HepG2 (cell line): ENCODE measurements at regions not wholly inside any gene's neighbourhood (a gene's known extent, or its start where the extent isn't known, plus 50 kb on each side); places are given as distances from the start of the nearest gene placed in this dataset.

Source experiments
- ATAC-seq: fragments of 200-7000 bp; cut with Tn5 transposase; 3 replicates; pipeline ENCODE4 v1.9.1; 2020; ENCODE audit warnings: mild to moderate bottlenecking, moderate library complexity
- BruUV-seq: library from RNA; stranded (reverse); fragments of 400-500 nt; replicated peaks from 2 replicates; lab custom pipeline; 2021; lab: Mats Ljungman, UMichigan
- CTCF ChIA-PET: fragments of 300-600 bp; formaldehyde crosslinking; extraction: SDS; loops from one replicate; lab custom pipeline; 2021; ENCODE audit warnings: low total read pairs, inconsistent platforms, low intra/inter-chr PET ratio; lab: Yijun Ruan, JAX
- POLR2A ChIA-PET: fragments of 350-600 bp; sonication (Branson Sonifier 250); formaldehyde crosslinking; loops from one replicate; lab custom pipeline; 2020; ENCODE audit warnings: antibody characterized with exemption, inconsistent platforms; lab: Yijun Ruan, JAX
- DNase-seq: peaks from one replicate; pipeline ENCODE4 v3.0.0-alpha.2; 2015; ENCODE audit warnings: low spot score
- FAIRE-seq: peaks from 3 replicates; lab custom pipeline; 2011; peaks lifted over from hg19 to GRCh38; lab: Jason Lieb, UNC
- H2AFZ ChIP-seq: one replicate; pipeline ENCODE4 v1.6.1; 2011; ENCODE audit warnings: low read length, inconsistent platforms
- H3K27ac ChIP-seq: fragments of 300-600 bp; 3 replicates; pipeline ENCODE4 v1.8.0; 2011; ENCODE audit warnings: mixed run types, mild to moderate bottlenecking, mixed read lengths, low read length, inconsistent platforms; ENCODE audit not compliant: insufficient read depth; ENCODE audit errors: extremely low read length
- H3K27me3 ChIP-seq, 2 experiments: fragments of 200-600 bp in 1 of 2; 2 replicates in 1 of 2; 3 replicates in 1 of 2; pipeline versions ENCODE4 v1.6.0 to v1.8.0; 2011; ENCODE audit warnings: low read length in 2 of 2, mild to moderate bottlenecking in 2 of 2, moderate library complexity in 2 of 2, inconsistent platforms in 1 of 2; ENCODE audit not compliant: insufficient read depth in 2 of 2, control insufficient read depth in 1 of 2
- H3K36me3 ChIP-seq, 2 experiments: fragments of 200-600 bp in 1 of 2; replicated peaks in 1 of 2; 2 replicates in 1 of 2; 3 replicates in 1 of 2; pipeline versions ENCODE4 v1.5.1 to v1.8.0; 2011; ENCODE audit warnings: low read length in 2 of 2, inconsistent platforms in 1 of 2; ENCODE audit not compliant: insufficient read depth in 2 of 2, control insufficient read depth in 1 of 2
- H3K4me1 ChIP-seq: 2 replicates; pipeline ENCODE4 v1.5.1; 2012; ENCODE audit warnings: low read length, inconsistent platforms; ENCODE audit not compliant: insufficient read depth
- H3K4me2 ChIP-seq: 2 replicates; pipeline ENCODE4 v1.6.0; 2011; ENCODE audit warnings: low read depth, low read length, inconsistent platforms
- H3K4me3 ChIP-seq, 3 experiments: fragments of 200-600 bp in 1 of 3; sonication (generic), shearing (Covaris generic) in 1 of 3; replicated peaks in 1 of 3; 2 replicates each; pipeline ENCODE4 v1.5.1; 2011 to 2016; ENCODE audit warnings: low read length in 3 of 3, inconsistent platforms in 2 of 3, low read depth in 2 of 3, mild to moderate bottlenecking in 2 of 3, control low read depth in 1 of 3, mixed read lengths in 1 of 3; ENCODE audit not compliant: insufficient read depth in 1 of 3
- H3K79me2 ChIP-seq: one replicate; pipeline ENCODE4 v1.6.1; 2011; ENCODE audit warnings: low read length, inconsistent platforms; ENCODE audit not compliant: insufficient read depth
- H3K9ac ChIP-seq: 2 replicates; pipeline ENCODE4 v1.6.0; 2011; ENCODE audit warnings: mild to moderate bottlenecking, low read depth, low read length, inconsistent platforms; ENCODE audit not compliant: insufficient read depth
- H3K9me3 ChIP-seq: 2 replicates; pipeline ENCODE4 v1.5.1; 2012; ENCODE audit warnings: mild to moderate bottlenecking, low read length
- H4K20me1 ChIP-seq: 2 replicates; pipeline ENCODE4 v1.6.0; 2011; ENCODE audit warnings: inconsistent platforms, mild to moderate bottlenecking, low read length, moderate library complexity; ENCODE audit not compliant: insufficient read depth
- FOXM1 ChIP-seq: sonication (generic); formaldehyde crosslinking; IDR thresholded peaks from 2 replicates; pipeline ENCODE4 v1.5.0; 2020; ENCODE audit warnings: missing genetic modification reagents
- ZNF124 ChIP-seq: sonication (generic); formaldehyde crosslinking; IDR thresholded peaks from 2 replicates; pipeline ENCODE4 v1.4.0; 2020; ENCODE audit warnings: missing genetic modification reagents
- WGBS: methylation state at CpG from one replicate; pipeline ENCODE4 v1.1.6; 2017; ENCODE audit warnings: low lambda C conversion rate; 5-methylcytosine and 5-hydroxymethylcytosine counted together
- in situ Hi-C: cut with HindIII; loops from 2 replicates; pipeline ENCODE4 v1.10.0; 2017; ENCODE audit warnings: low pct_unique_long_range_greater_than_20kb; ENCODE audit not compliant: extremely low pct_ligation_motif_present
- intact Hi-C: fragments of 100-400 bp; cut with micrococcal nuclease; formaldehyde crosslinking; loops from one replicate; pipeline ENCODE4 v1.10.0; 2022; ENCODE audit not compliant: unreplicated experiment
- TF ChIP-seq, protein P1 (sequence below): sonication (generic); formaldehyde crosslinking; IDR thresholded peaks from 2 replicates; pipeline ENCODE4 v1.4.0; 2020; ENCODE audit warnings: missing genetic modification reagents, mild to moderate bottlenecking, borderline replicate concordance
- TF ChIP-seq, protein P2 (sequence below): sonication (generic); formaldehyde crosslinking; conservative IDR thresholded peaks from 2 replicates; pipeline ENCODE4 v1.4.0; 2020; ENCODE audit warnings: missing genetic modification reagents

DNA sequence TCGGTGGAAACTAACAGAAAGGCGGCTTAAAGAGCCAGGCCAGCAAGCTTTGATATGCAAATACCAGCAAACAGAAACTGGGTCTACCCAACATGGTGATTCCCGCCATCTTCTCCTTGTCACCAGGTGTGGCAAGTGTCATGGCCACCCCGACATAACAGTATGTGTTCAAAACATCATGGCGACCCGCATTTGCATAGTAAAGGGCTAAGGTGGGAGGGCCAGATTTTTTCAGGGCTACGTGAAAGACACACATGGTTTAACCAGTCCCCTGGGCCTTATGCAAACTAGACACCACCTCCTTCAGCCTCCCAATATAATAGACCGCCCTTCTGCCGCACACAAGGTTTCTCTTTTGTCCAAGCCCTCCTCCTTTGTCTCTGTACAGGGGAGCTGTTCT is 260.4 kb downstream of the METTL4 start:
- Histone ChIP-seq H3K4me1 (no peaks in the 10 kb centered on the region), H3K79me2 (no peaks in the 10 kb centered on the region), H3K27ac (no peak overlapping the region), H2AFZ (no peak overlapping the region), H3K4me2 (no peak overlapping the region), H3K9me3 (no peaks in the 10 kb centered on the region), H4K20me1 (no peaks in the 10 kb centered on the region), H3K9ac (no peak overlapping the region), H3K4me3 (no peak overlapping the region), H3K36me3 (no peaks in the 10 kb centered on the region), H3K27me3 (no peaks in the 10 kb centered on the region; a peak in 1 of 5 replicates)
- POLR2A ChIA-PET = no interaction called here
- intact Hi-C loops = loop anchor here (10.0 kb wide), 1 partner anchor 46 kb away; no protein-coding TSS in a partner anchor
- in situ Hi-C loops = no loop called here
- FAIRE-seq (no peak), ATAC-seq (no peak), DNase-seq (no peak)
- TF ChIP-seq, protein P1, sequence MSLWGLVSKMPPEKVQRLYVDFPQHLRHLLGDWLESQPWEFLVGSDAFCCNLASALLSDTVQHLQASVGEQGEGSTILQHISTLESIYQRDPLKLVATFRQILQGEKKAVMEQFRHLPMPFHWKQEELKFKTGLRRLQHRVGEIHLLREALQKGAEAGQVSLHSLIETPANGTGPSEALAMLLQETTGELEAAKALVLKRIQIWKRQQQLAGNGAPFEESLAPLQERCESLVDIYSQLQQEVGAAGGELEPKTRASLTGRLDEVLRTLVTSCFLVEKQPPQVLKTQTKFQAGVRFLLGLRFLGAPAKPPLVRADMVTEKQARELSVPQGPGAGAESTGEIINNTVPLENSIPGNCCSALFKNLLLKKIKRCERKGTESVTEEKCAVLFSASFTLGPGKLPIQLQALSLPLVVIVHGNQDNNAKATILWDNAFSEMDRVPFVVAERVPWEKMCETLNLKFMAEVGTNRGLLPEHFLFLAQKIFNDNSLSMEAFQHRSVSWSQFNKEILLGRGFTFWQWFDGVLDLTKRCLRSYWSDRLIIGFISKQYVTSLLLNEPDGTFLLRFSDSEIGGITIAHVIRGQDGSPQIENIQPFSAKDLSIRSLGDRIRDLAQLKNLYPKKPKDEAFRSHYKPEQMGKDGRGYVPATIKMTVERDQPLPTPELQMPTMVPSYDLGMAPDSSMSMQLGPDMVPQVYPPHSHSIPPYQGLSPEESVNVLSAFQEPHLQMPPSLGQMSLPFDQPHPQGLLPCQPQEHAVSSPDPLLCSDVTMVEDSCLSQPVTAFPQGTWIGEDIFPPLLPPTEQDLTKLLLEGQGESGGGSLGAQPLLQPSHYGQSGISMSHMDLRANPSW (CRISPR knock-in tag) = no peak
- TF ChIP-seq ZNF124 (CRISPR knock-in tag) (no peak), FOXM1 (no peak)
- TF ChIP-seq, protein P2, sequence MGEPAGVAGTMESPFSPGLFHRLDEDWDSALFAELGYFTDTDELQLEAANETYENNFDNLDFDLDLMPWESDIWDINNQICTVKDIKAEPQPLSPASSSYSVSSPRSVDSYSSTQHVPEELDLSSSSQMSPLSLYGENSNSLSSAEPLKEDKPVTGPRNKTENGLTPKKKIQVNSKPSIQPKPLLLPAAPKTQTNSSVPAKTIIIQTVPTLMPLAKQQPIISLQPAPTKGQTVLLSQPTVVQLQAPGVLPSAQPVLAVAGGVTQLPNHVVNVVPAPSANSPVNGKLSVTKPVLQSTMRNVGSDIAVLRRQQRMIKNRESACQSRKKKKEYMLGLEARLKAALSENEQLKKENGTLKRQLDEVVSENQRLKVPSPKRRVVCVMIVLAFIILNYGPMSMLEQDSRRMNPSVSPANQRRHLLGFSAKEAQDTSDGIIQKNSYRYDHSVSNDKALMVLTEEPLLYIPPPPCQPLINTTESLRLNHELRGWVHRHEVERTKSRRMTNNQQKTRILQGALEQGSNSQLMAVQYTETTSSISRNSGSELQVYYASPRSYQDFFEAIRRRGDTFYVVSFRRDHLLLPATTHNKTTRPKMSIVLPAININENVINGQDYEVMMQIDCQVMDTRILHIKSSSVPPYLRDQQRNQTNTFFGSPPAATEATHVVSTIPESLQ = no peak
- WGBS = 41% methylated on average over 9 of the region's 9 CpGs
- BruUV-seq = no TSS peak
- CTCF ChIA-PET = no interaction called here
